Neural progenitor cell (in vitro differentiated cells): ENCODE measurements at regions not wholly inside any gene's neighbourhood (a gene's known extent, or its start where the extent isn't known, plus 50 kb on each side); places are given as distances from the start of the nearest gene placed in this dataset.

Experiments
- DNase-seq: peaks from one replicate; pipeline ENCODE4 v3.0.0-alpha.2; 2016; ENCODE audit warnings: low spot score
- H2AFZ ChIP-seq: fragments of 200-600 bp; sonication (generic); replicated peaks from 2 replicates; pipeline ENCODE4 v1.6.1; 2016; ENCODE audit warnings: antibody characterized with exemption
- H3F3A ChIP-seq: fragments of 200-600 bp; sonication (generic); 2 replicates; pipeline ENCODE4 v1.6.1; 2016; ENCODE audit warnings: antibody characterized with exemption, low read depth
- H3K27ac ChIP-seq: fragments of 200-600 bp; sonication (generic); 2 replicates; pipeline ENCODE4 v1.5.1; 2016; ENCODE audit warnings: mild to moderate bottlenecking
- H3K27me3 ChIP-seq: fragments of 200-600 bp; sonication (generic); 2 replicates; pipeline ENCODE4 v1.6.1; 2016; ENCODE audit warnings: mild to moderate bottlenecking, moderate library complexity
- H3K36me3 ChIP-seq: fragments of 200-600 bp; sonication (generic); 2 replicates; pipeline ENCODE4 v1.5.1; 2016
- H3K4me1 ChIP-seq: fragments of 200-600 bp; sonication (generic); 2 replicates; pipeline ENCODE4 v1.6.1; 2016; ENCODE audit warnings: mixed run types
- H3K4me2 ChIP-seq: fragments of 200-600 bp; sonication (generic); 2 replicates; pipeline ENCODE4 v1.6.1; 2016
- H3K4me3 ChIP-seq: fragments of 200-600 bp; sonication (generic); 2 replicates; pipeline ENCODE4 v1.5.1; 2016
- H3K79me2 ChIP-seq: fragments of 200-600 bp; sonication (generic); 2 replicates; pipeline ENCODE4 v1.6.1; 2016; ENCODE audit warnings: low read depth
- H3K9ac ChIP-seq: fragments of 200-600 bp; sonication (generic); 2 replicates; pipeline ENCODE4 v1.6.1; 2016
- H3K9me3 ChIP-seq: fragments of 200-600 bp; sonication (generic); 2 replicates; pipeline ENCODE4 v1.5.1; 2016; ENCODE audit warnings: low read depth
- H4K20me1 ChIP-seq: fragments of 200-600 bp; sonication (generic); 2 replicates; pipeline ENCODE4 v1.6.1; 2016; ENCODE audit warnings: low read depth
- H3K27ac Mint-ChIP-seq: 3 replicates; pipeline ENCODE4 v1.8.0; 2021; ENCODE audit warnings: mixed read lengths
- H3K27me3 Mint-ChIP-seq: 2 replicates; pipeline ENCODE4 v1.8.0; 2022; ENCODE audit warnings: low read depth, mild to moderate bottlenecking, inconsistent platforms, moderate library complexity, mixed read lengths; ENCODE audit not compliant: insufficient read depth
- H3K36me3 Mint-ChIP-seq: 3 replicates; pipeline ENCODE4 v1.8.0; 2021; ENCODE audit warnings: mixed read lengths
- H3K4me1 Mint-ChIP-seq: 3 replicates; pipeline ENCODE4 v1.8.0; 2021; ENCODE audit warnings: mixed read lengths
- H3K4me3 Mint-ChIP-seq: 3 replicates; pipeline ENCODE4 v1.8.0; 2021; ENCODE audit warnings: mild to moderate bottlenecking, moderate library complexity, mixed read lengths
- H3K9me3 Mint-ChIP-seq: 3 replicates; pipeline ENCODE4 v1.8.0; 2020; ENCODE audit warnings: mixed read lengths
- CTCF ChIP-seq: fragments of 200-600 bp; sonication (generic); IDR thresholded peaks from 2 replicates; pipeline ENCODE4 v1.5.1; 2017; ENCODE audit warnings: antibody characterized with exemption, mild to moderate bottlenecking
- EZH2 ChIP-seq: fragments of 200-600 bp; sonication (generic); IDR thresholded peaks from 2 replicates; pipeline ENCODE4 v1.6.1; 2017; ENCODE audit warnings: antibody characterized with exemption, mild to moderate bottlenecking, moderate library complexity
- EZH2phosphoT487 ChIP-seq: fragments of 200-600 bp; sonication (generic); IDR thresholded peaks from 2 replicates; pipeline ENCODE4 v1.6.1; 2017; ENCODE audit warnings: antibody characterized with exemption

- Mint-ChIP-seq H3K4me3 (no peak overlapping the region), H3K9me3 (peaks cover 11% of the 10 kb centered on the region), H3K27me3 (peaks cover 2% of the 10 kb centered on the region), H3K4me1 (no peaks in the 10 kb centered on the region), H3K27ac (no peak overlapping the region), H3K36me3 (no peaks in the 10 kb centered on the region)
- Histone ChIP-seq H3K27ac (no peak overlapping the region), H3K9me3 (no peaks in the 10 kb centered on the region), H3K36me3 (no peaks in the 10 kb centered on the region), H3K4me3 (no peak overlapping the region), H3F3A (no peaks in the 10 kb centered on the region), H3K9ac (no peak overlapping the region), H2AFZ (no peak overlapping the region), H4K20me1 (no peaks in the 10 kb centered on the region), H3K79me2 (no peaks in the 10 kb centered on the region), H3K4me2 (no peak overlapping the region), H3K27me3 (no peaks in the 10 kb centered on the region), H3K4me1 (no peaks in the 10 kb centered on the region)
- no peak for DNase-seq
- no peak for TF ChIP-seq EZH2phosphoT487
These were observed 718.6 kb downstream of the METTL15 start for GRCh38 chr11:28826807-28827206.

GRCh38 chr11:28822576-28822975, 714.4 kb downstream of the METTL15 start:
- Histone ChIP-seq H3K4me1 (no peaks in the 10 kb centered on the region), H4K20me1 (no peaks in the 10 kb centered on the region), H3K79me2 (no peaks in the 10 kb centered on the region), H3K27ac (no peak overlapping the region), H3K27me3 (no peaks in the 10 kb centered on the region), H3F3A (no peaks in the 10 kb centered on the region), H3K4me3 (no peak overlapping the region), H3K9me3 (no peaks in the 10 kb centered on the region), H2AFZ (no peak overlapping the region), H3K36me3 (no peaks in the 10 kb centered on the region), H3K4me2 (no peak overlapping the region), H3K9ac (no peak overlapping the region)
- Mint-ChIP-seq H3K9me3 (peaks cover 11% of the 10 kb centered on the region), H3K36me3 (no peaks in the 10 kb centered on the region), H3K27me3 (no peaks in the 10 kb centered on the region), H3K4me1 (no peaks in the 10 kb centered on the region), H3K27ac (no peak overlapping the region), H3K4me3 (no peak overlapping the region)
- no peak for DNase-seq
- no peak for TF ChIP-seq CTCF
- TF ChIP-seq EZH2, result no peak
- no peak for TF ChIP-seq EZH2phosphoT487

- no peak for DNase-seq
- Histone ChIP-seq H3K4me3 (no peak overlapping the region), H3K27ac (no peak overlapping the region), H3K9ac (no peak overlapping the region), H3K4me1 (no peaks in the 10 kb centered on the region), H3K4me2 (no peak overlapping the region), H3K36me3 (no peaks in the 10 kb centered on the region), H2AFZ (no peak overlapping the region), H3K9me3 (no peaks in the 10 kb centered on the region), H4K20me1 (no peaks in the 10 kb centered on the region), H3K79me2 (no peaks in the 10 kb centered on the region), H3K27me3 (no peaks in the 10 kb centered on the region), H3F3A (no peaks in the 10 kb centered on the region)
- Mint-ChIP-seq H3K4me1 (no peaks in the 10 kb centered on the region), H3K4me3 (no peak overlapping the region), H3K27ac (no peak overlapping the region), H3K36me3 (no peaks in the 10 kb centered on the region), H3K9me3 (no peaks in the 10 kb centered on the region), H3K27me3 (no peaks in the 10 kb centered on the region)
- TF ChIP-seq EZH2, result no peak
These were observed 712.3 kb downstream of the METTL15 start for GRCh38 chr11:28820296-28820989.

GRCh38 chr11:28819741-28820140, 711.6 kb downstream of the METTL15 start:
- no peak for TF ChIP-seq EZH2phosphoT487
- no peak for TF ChIP-seq CTCF
- no peak for TF ChIP-seq EZH2
- no peak overlapping the region for H3K4me2 ChIP-seq
- Mint-ChIP-seq H3K27me3 (no peaks in the 10 kb centered on the region), H3K27ac (no peak overlapping the region), H3K36me3 (no peaks in the 10 kb centered on the region), H3K9me3 (no peaks in the 10 kb centered on the region), H3K4me3 (no peak overlapping the region), H3K4me1 (no peaks in the 10 kb centered on the region)
- no peaks in the 10 kb centered on the region for H3K27me3 ChIP-seq
- no peaks in the 10 kb centered on the region for H3F3A ChIP-seq
- no peaks in the 10 kb centered on the region for H3K79me2 ChIP-seq
- no peak overlapping the region for H3K9ac ChIP-seq
- H3K9me3 ChIP-seq, result no peaks in the 10 kb centered on the region
- no peaks in the 10 kb centered on the region for H3K4me1 ChIP-seq
- H3K27ac ChIP-seq, result no peak overlapping the region
- no peak overlapping the region for H2AFZ ChIP-seq
- no peak for DNase-seq
- H3K36me3 ChIP-seq, result no peaks in the 10 kb centered on the region
- H4K20me1 ChIP-seq, result no peaks in the 10 kb centered on the region
- no peak overlapping the region for H3K4me3 ChIP-seq
